Neural crest cell (in vitro differentiated cells): ENCODE measurements at regions not wholly inside any gene's neighbourhood (a gene's known extent, or its start where the extent isn't known, plus 50 kb on each side); places are given as distances from the start of the nearest gene placed in this dataset.
"Not testable (repeated sequence)": the region's sequence is repeated elsewhere in the genome, so short reads cannot be mapped to it uniquely, and the experiment has no call there.

Experiments
- DNase-seq: peaks from one replicate; pipeline ENCODE4 v3.0.0; 2021; ENCODE audit warnings: low read depth, mixed read lengths, low spot score
- H3K27ac Mint-ChIP-seq: one replicate; pipeline ENCODE4 v1.8.0; 2021; ENCODE audit warnings: mild to moderate bottlenecking, mixed read lengths; ENCODE audit not compliant: unreplicated experiment
- H3K27me3 Mint-ChIP-seq: 2 replicates; pipeline ENCODE4 v1.8.0; 2021; ENCODE audit warnings: low read depth, mild to moderate bottlenecking, mixed read lengths
- H3K36me3 Mint-ChIP-seq: 2 replicates; pipeline ENCODE4 v1.8.0; 2021; ENCODE audit warnings: low read depth, mild to moderate bottlenecking, mixed read lengths
- H3K4me1 Mint-ChIP-seq: 2 replicates; pipeline ENCODE4 v1.8.0; 2021; ENCODE audit warnings: mixed read lengths
- H3K4me3 Mint-ChIP-seq: one replicate; pipeline ENCODE4 v1.8.0; 2021; ENCODE audit warnings: mild to moderate bottlenecking, mixed read lengths
- H3K9me3 Mint-ChIP-seq: 2 replicates; pipeline ENCODE4 v1.8.0; 2021; ENCODE audit warnings: mixed read lengths
- TF ChIP-seq, protein P1 (sequence below): fragments of 200-600 bp; sonication (generic); conservative IDR thresholded peaks from 2 replicates; pipeline ENCODE4 v1.5.0; 2021; ENCODE audit warnings: antibody characterized with exemption, mild to moderate bottlenecking

DNA sequence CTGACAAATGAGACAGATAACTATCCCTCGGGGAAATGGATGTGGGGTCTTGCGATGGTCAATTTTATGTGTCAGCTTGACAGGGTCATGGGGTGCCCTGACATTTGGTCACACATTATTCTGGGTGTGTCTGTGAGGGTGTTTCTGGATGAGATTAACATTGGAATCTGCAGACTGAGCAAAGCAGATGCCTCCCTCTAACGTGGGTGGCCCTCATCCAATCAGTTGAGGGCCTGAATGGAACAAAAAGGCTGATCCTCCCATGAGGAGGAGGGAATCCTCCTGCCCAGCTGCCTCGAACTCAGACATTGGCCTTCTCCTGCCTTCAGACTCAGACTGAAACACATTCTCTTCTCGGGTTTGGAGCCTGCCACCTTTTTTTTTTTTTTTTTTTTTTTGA, 69.0 kb downstream of the MINAR1 start:
- no peaks in the 10 kb centered on the region for H3K4me1 Mint-ChIP-seq
- no peak overlapping the region for H3K4me3 Mint-ChIP-seq
- no peak overlapping the region for H3K27ac Mint-ChIP-seq
- no peaks in the 10 kb centered on the region for H3K36me3 Mint-ChIP-seq
- no peaks in the 10 kb centered on the region for H3K9me3 Mint-ChIP-seq
- no peaks in the 10 kb centered on the region for H3K27me3 Mint-ChIP-seq
- no peak for DNase-seq
- TF ChIP-seq, protein P1, sequence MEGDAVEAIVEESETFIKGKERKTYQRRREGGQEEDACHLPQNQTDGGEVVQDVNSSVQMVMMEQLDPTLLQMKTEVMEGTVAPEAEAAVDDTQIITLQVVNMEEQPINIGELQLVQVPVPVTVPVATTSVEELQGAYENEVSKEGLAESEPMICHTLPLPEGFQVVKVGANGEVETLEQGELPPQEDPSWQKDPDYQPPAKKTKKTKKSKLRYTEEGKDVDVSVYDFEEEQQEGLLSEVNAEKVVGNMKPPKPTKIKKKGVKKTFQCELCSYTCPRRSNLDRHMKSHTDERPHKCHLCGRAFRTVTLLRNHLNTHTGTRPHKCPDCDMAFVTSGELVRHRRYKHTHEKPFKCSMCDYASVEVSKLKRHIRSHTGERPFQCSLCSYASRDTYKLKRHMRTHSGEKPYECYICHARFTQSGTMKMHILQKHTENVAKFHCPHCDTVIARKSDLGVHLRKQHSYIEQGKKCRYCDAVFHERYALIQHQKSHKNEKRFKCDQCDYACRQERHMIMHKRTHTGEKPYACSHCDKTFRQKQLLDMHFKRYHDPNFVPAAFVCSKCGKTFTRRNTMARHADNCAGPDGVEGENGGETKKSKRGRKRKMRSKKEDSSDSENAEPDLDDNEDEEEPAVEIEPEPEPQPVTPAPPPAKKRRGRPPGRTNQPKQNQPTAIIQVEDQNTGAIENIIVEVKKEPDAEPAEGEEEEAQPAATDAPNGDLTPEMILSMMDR, result no peak

DNA sequence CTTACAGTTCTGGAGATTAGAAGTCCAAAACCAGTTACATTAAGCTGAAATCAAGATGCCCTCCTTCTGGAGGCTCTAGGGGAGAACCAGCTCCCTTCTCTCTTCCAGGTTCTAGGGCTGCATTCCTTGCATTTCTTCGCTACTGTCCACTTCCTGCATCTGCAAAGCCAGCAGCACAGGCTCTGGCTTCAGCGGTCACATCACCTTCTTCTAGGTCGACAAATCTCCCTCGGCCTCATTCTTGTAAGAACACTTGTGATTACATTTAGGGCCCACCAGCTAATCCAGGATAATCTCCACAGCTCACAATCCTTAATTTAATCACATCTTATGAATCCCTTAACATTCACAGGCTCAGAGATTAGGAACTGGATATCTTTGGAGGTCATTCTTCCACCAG, 73.8 kb downstream of the MINAR1 start:
- Mint-ChIP-seq H3K36me3 (no peaks in the 10 kb centered on the region), H3K27ac (no peak overlapping the region), H3K4me3 (no peak overlapping the region), H3K27me3 (no peaks in the 10 kb centered on the region), H3K9me3 (no peaks in the 10 kb centered on the region), H3K4me1 (no peaks in the 10 kb centered on the region)
- TF ChIP-seq, protein P1, result no peak
- no peak for DNase-seq

DNA sequence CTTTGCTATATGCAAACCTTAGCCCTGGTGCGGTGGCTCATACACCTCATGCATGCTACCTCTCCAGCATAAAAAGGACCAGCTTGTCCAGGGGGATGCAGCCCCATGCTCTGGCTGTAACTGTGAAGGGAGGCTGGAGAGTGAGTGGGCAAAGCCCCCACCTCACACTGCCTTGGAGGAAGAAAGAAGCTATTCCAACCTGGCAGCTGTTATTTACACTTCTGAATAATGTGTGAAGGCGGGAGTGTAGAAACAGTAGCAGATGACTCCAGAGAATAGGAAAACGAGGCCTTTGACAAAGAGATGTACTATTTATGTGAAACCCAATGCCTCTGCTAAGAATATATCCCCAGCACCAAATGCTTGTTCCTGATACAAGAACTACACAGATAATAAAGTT, 80.7 kb downstream of the MINAR1 start:
- not testable (repeated sequence) for H3K9me3 Mint-ChIP-seq, H3K27ac Mint-ChIP-seq, DNase-seq, H3K4me3 Mint-ChIP-seq, H3K36me3 Mint-ChIP-seq, H3K27me3 Mint-ChIP-seq, H3K4me1 Mint-ChIP-seq

DNA sequence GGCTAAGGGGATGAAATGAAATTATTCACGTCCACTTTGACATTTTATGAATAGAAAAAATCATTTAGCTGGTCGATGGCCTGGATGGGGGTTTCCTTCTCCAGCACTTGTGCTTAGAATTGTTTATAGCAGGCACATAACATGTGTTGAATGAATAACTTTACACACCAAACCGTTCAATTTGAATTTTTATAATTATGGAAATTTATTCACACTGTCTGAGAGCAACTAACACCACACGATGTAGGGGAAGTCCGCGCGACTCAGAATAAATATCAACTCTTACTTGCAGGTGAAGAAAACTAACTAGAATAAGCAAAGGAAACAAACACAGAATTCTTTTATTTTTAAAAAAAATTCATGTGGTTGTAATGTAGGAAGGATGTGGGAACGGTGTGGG, 81.3 kb downstream of the MINAR1 start:
- no peak overlapping the region for H3K4me3 Mint-ChIP-seq
- H3K36me3 Mint-ChIP-seq, result no peaks in the 10 kb centered on the region
- DNase-seq, result no peak
- H3K27ac Mint-ChIP-seq, result no peak overlapping the region
- no peaks in the 10 kb centered on the region for H3K4me1 Mint-ChIP-seq
- H3K27me3 Mint-ChIP-seq, result no peaks in the 10 kb centered on the region
- H3K9me3 Mint-ChIP-seq, result no peaks in the 10 kb centered on the region
- TF ChIP-seq, protein P1, result no peak

DNA sequence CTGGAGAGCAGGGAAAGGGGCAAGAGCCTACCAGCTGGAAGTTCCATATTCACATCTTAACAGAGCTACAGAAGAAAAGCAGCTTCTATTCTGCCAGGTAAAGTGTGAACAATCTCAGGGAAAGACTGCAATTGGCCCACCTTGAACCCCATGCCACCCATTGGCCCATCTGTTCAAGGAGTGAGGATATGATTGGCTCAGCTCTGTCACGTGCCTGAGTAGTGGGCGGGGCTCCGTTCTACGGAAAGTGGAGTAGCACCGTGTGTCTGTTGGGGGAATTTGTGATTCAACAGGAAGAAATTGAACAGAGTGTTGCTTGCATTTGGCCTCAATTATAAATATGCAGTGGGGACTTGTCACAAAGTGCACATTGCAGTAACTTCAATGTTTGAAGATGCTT, 81.8 kb downstream of the MINAR1 start:
- H3K9me3 Mint-ChIP-seq, result no peaks in the 10 kb centered on the region
- DNase-seq, result no peak
- no peaks in the 10 kb centered on the region for H3K4me1 Mint-ChIP-seq
- TF ChIP-seq, protein P1, result no peak
- H3K36me3 Mint-ChIP-seq, result no peaks in the 10 kb centered on the region
- H3K4me3 Mint-ChIP-seq, result no peak overlapping the region
- no peaks in the 10 kb centered on the region for H3K27me3 Mint-ChIP-seq
- H3K27ac Mint-ChIP-seq, result no peak overlapping the region

DNA sequence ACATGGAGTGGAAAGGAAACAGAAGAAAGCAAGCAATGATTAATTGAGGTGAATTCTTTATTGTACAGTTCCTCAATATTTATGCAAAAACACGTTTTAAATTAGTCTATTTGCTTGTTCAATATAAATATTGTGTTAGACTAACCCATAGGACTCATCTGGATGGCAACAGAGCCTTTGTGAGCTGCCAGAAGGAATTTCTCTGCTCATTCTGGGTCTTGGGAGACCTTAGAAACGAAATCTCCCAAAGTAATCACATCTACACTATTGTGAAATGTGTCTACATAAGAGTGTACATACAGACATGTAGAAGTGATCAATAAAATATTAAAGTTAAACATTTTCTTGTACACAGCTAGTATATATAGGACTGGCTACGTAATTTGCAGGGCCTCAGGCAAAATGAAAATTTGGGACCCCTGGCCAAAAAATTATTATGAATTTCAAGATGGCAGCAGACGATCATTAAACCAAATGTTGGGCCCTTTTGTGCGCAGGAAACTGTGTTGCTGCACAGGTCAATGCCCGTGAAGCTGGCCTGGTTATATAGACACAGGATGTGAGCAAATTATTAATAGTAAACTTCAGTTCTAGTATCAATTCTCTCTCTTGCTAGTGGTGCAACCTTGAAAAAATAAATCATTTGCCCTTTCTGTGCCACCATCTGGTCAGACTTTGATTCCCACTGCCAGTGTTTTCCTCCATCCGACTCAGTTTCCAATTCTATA, 83.3 kb downstream of the MINAR1 start:
- Mint-ChIP-seq H3K27ac (no peak overlapping the region), H3K4me3 (no peak overlapping the region), H3K4me1 (no peaks in the 10 kb centered on the region), H3K27me3 (no peaks in the 10 kb centered on the region), H3K9me3 (no peaks in the 10 kb centered on the region), H3K36me3 (no peaks in the 10 kb centered on the region)
- DNase-seq, result no peak
- TF ChIP-seq, protein P1, result no peak
